ENCODE measurements at regions not wholly inside any gene's neighbourhood (a gene's known extent, or its start where the extent isn't known, plus 50 kb on each side); places are given as distances from the start of the nearest gene placed in this dataset.

GRCh38 chr4:86481440-86481839 lies 112.7 kb upstream of the PTPN13 start:
- TF ChIP-seq, protein P1, sequence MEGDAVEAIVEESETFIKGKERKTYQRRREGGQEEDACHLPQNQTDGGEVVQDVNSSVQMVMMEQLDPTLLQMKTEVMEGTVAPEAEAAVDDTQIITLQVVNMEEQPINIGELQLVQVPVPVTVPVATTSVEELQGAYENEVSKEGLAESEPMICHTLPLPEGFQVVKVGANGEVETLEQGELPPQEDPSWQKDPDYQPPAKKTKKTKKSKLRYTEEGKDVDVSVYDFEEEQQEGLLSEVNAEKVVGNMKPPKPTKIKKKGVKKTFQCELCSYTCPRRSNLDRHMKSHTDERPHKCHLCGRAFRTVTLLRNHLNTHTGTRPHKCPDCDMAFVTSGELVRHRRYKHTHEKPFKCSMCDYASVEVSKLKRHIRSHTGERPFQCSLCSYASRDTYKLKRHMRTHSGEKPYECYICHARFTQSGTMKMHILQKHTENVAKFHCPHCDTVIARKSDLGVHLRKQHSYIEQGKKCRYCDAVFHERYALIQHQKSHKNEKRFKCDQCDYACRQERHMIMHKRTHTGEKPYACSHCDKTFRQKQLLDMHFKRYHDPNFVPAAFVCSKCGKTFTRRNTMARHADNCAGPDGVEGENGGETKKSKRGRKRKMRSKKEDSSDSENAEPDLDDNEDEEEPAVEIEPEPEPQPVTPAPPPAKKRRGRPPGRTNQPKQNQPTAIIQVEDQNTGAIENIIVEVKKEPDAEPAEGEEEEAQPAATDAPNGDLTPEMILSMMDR (IDR thresholded peaks at IDR 0.05), result no peak
- no peak for TF ChIP-seq POLR2A (IDR thresholded peaks at IDR 0.05)

All from Peyer's patch (tissue), 4 donors.